ENCODE measurements at regions not wholly inside any gene's neighbourhood (a gene's known extent, or its start where the extent isn't known, plus 50 kb on each side); places are given as distances from the start of the nearest gene placed in this dataset.
"Not testable (repeated sequence)": the region's sequence is repeated elsewhere in the genome, so short reads cannot be mapped to it uniquely, and the experiment has no call there.

GRCh38 chr2:89837962-89838625, 1146.6 kb downstream of the RPIA start:
- Histone ChIP-seq H3K27me3 (no peaks in the 10 kb centered on the region), H3K4me3 (no peak overlapping the region), H3K4me1 (no peaks in the 10 kb centered on the region), H3K27ac (no peak overlapping the region), H3K36me3 (no peaks in the 10 kb centered on the region), H3K9me3 (no peaks in the 10 kb centered on the region)
- WGBS, 2 donors (ENCODE audit: low coverage in 1 of 2): 52 to 63% methylated on average over 11 of the region's 11 CpGs
- peak; percentile 62 for ATAC-seq
- TF ChIP-seq EP300 (IDR thresholded peaks at IDR 0.05) (no peak), POLR2A (IDR thresholded peaks at IDR 0.05) (no peak), POLR2AphosphoS5 (IDR thresholded peaks at IDR 0.05) (no peak), CTCF (IDR thresholded peaks at IDR 0.05) (no peak)

- H3K9me3 ChIP-seq, H3K27me3 ChIP-seq, H3K4me1 ChIP-seq, H3K36me3 ChIP-seq, H3K4me3 ChIP-seq, H3K27ac ChIP-seq: not testable (repeated sequence)
- 59 to 65% methylated on average over 9 of the region's 9 CpGs for WGBS, 2 donors (ENCODE audit: low coverage in 1 of 2)
- ATAC-seq: peak; percentile 44
These were observed 1148.7 kb downstream of the RPIA start for GRCh38 chr2:89840175-89840574.

- peak; percentile 60 for ATAC-seq
- not testable (repeated sequence) for H3K4me3 ChIP-seq, H3K4me1 ChIP-seq, H3K36me3 ChIP-seq, H3K9me3 ChIP-seq, H3K27ac ChIP-seq
- 47 to 55% methylated on average over 10 of the region's 10 CpGs for WGBS, 2 donors (ENCODE audit: low coverage in 1 of 2)
- H3K27me3 ChIP-seq: peaks cover 11% of the 10 kb centered on the region
These were observed 1149.5 kb downstream of the RPIA start for GRCh38 chr2:89840781-89841475.

- TF ChIP-seq CTCF (IDR thresholded peaks at IDR 0.05): no peak
- TF ChIP-seq POLR2A (IDR thresholded peaks at IDR 0.05): no peak
- TF ChIP-seq EP300 (IDR thresholded peaks at IDR 0.05): no peak
- no peak for TF ChIP-seq POLR2AphosphoS5 (IDR thresholded peaks at IDR 0.05)
- Histone ChIP-seq H3K9me3 (no peaks in the 10 kb centered on the region), H3K4me1 (no peaks in the 10 kb centered on the region), H3K27ac (no peak overlapping the region), H3K27me3 (peaks cover 11% of the 10 kb centered on the region), H3K36me3 (no peaks in the 10 kb centered on the region), H3K4me3 (no peak overlapping the region)
- no peak for ATAC-seq
- 64 to 66% methylated on average over 3 of the region's 3 CpGs for WGBS, 2 donors (ENCODE audit: low coverage in 1 of 2)
These were observed 1150.0 kb downstream of the RPIA start for GRCh38 chr2:89841476-89841840.

GRCh38 chr2:89842180-89842908, 1150.9 kb downstream of the RPIA start:
- WGBS, 2 donors (ENCODE audit: low coverage in 1 of 2): 46% methylated on average over 4 to 9 of the region's 9 CpGs

More at GRCh38 chr2:89842180-89842908, 1150.9 kb downstream of the RPIA start:
- no peak for ATAC-seq
- no peaks in the 10 kb centered on the region for H3K9me3 ChIP-seq
- H3K4me3 ChIP-seq: no peak overlapping the region
- TF ChIP-seq EP300 (IDR thresholded peaks at IDR 0.05) (no peak), POLR2AphosphoS5 (IDR thresholded peaks at IDR 0.05) (no peak), CTCF (IDR thresholded peaks at IDR 0.05) (no peak), POLR2A (IDR thresholded peaks at IDR 0.05) (no peak)
- H3K36me3 ChIP-seq: no peaks in the 10 kb centered on the region
- H3K4me1 ChIP-seq: no peaks in the 10 kb centered on the region
- peaks cover 11% of the 10 kb centered on the region for H3K27me3 ChIP-seq
- no peak overlapping the region for H3K27ac ChIP-seq

Data from gastroesophageal sphincter (tissue), 4 donors.